AG04450 (cell line): ENCODE measurements at regions not wholly inside any gene's neighbourhood (a gene's known extent, or its start where the extent isn't known, plus 50 kb on each side); places are given as distances from the start of the nearest gene placed in this dataset.
"Not testable (repeated sequence)": the region's sequence is repeated elsewhere in the genome, so short reads cannot be mapped to it uniquely, and the experiment has no call there.

Experiments used
- CTCF ChIA-PET: fragments of 300-600, 350-600 bp; formaldehyde crosslinking; extraction: SDS; loops from one replicate; lab custom pipeline; 2022; ENCODE audit warnings: antibody characterized with exemption, inconsistent platforms; lab: Charles Lee
- POLR2A ChIA-PET: fragments of 350-600 bp; formaldehyde crosslinking; extraction: SDS; loops from one replicate; lab custom pipeline; 2021; ENCODE audit warnings: antibody characterized with exemption, inconsistent platforms; lab: Yijun Ruan, JAX
- DNase-seq: peaks from one replicate; pipeline ENCODE4 v3.0.0-alpha.2; 2011; ENCODE audit warnings: low read depth, low spot score
- H3K27ac ChIP-seq: one replicate; pipeline ENCODE4 v1.5.1; 2012; ENCODE audit warnings: low read depth, low read length, control low read depth
- H3K27me3 ChIP-seq: one replicate; pipeline ENCODE4 v1.6.0; 2012; ENCODE audit warnings: low read length; ENCODE audit not compliant: control insufficient read depth, insufficient read depth
- H3K4me3 ChIP-seq: 2 replicates; pipeline ENCODE4 v1.5.1; 2011; ENCODE audit warnings: mild to moderate bottlenecking, low read depth, low read length, control low read depth
- H3K9me3 ChIP-seq: 2 replicates; pipeline ENCODE4 v1.5.1; 2012; ENCODE audit warnings: low read length; ENCODE audit not compliant: control insufficient read depth, insufficient read depth
- CTCF ChIP-seq: IDR thresholded peaks from 2 replicates; pipeline ENCODE4 v1.5.1; 2011; ENCODE audit warnings: low read depth, low read length, control low read depth, inconsistent platforms

GRCh38 chr22:47512617-47513016 lies 750.2 kb downstream of the TBC1D22A start:
- Histone ChIP-seq H3K27me3 (no peaks in the 10 kb centered on the region), H3K4me3 (no peak overlapping the region), H3K27ac (no peak overlapping the region), H3K9me3 (peaks cover 15% of the 10 kb centered on the region)
- CTCF ChIA-PET: no interaction called here
- DNase-seq: no peak
- no peak for TF ChIP-seq CTCF
- POLR2A ChIA-PET: no interaction called here

DNA sequence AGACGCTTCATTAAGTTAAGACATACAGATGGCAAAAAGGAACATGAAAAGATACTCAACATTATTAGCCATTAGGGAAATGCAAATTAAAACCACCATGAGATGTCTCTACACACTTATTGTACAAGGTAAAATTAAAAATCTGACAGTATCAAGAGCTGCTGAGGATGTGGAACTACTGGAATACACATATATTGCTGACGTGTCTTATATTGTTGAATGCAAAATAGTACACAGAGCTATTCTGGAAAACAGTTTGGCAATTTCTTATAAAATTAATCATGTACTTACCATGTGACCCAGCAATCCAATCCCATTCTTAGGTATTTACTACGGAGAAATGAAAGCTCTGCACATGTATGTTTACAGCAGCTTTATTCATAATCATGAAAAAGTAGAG lies 742.5 kb downstream of the TBC1D22A start:
- no peak for TF ChIP-seq CTCF
- Histone ChIP-seq H3K9me3 (peaks cover 11% of the 10 kb centered on the region; the same call in 1 of the 2 replicates), H3K27me3 (no peaks in the 10 kb centered on the region), H3K27ac (no peak overlapping the region), H3K4me3 (no peak overlapping the region)
- ChIA-PET CTCF (no interaction called here), POLR2A (no interaction called here)
- DNase-seq: no peak

DNA sequence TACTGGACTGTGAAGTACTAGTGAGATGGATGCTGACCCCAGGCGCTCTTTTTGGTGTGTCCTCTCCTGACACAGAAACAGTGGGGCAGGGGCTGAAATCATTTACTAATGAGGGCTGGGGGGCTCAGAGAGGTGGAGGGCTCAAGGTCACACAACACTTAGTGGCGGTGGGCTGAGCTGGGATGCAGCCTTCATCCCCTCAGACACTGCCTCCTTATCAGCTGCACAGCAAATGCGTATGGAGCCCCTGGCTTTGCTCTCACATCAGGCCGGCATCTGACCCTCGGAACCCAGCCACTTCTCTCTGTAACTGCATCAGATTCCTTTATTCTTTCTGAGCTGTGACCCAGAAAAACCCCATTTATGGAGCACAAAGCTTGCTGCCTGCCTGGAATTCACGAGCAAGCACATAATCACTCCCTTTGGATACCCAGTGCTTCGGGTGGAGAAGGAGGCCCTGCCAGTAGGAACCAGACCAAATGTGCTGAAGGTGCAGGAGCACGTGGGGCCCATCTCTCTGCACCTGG lies 736.6 kb downstream of the TBC1D22A start:
- DNase-seq: no peak
- H3K4me3 ChIP-seq: no peak overlapping the region
- H3K9me3 ChIP-seq: peaks cover 19% of the 10 kb centered on the region
- POLR2A ChIA-PET: no interaction called here
- CTCF ChIA-PET: no interaction called here
- TF ChIP-seq CTCF: no peak
- no peaks in the 10 kb centered on the region for H3K27me3 ChIP-seq
- H3K27ac ChIP-seq: peak overlapping the region; percentile 0

GRCh38 chr22:47497666-47498065 lies 735.2 kb downstream of the TBC1D22A start:
- ChIA-PET CTCF (no interaction called here), POLR2A (no interaction called here)
- DNase-seq: no peak
- Histone ChIP-seq H3K9me3 (peaks cover 29% of the 10 kb centered on the region), H3K27me3 (no peaks in the 10 kb centered on the region), H3K4me3 (no peak overlapping the region), H3K27ac (no peak overlapping the region)
- no peak for TF ChIP-seq CTCF

- TF ChIP-seq CTCF: no peak
- peaks cover 30% of the 10 kb centered on the region for H3K9me3 ChIP-seq
- DNase-seq: no peak
- ChIA-PET POLR2A (no interaction called here), CTCF (no interaction called here)
- H3K4me3 ChIP-seq: no peak overlapping the region
- H3K27me3 ChIP-seq: no peaks in the 10 kb centered on the region
- no peak overlapping the region for H3K27ac ChIP-seq
Observed at GRCh38 chr22:47495110-47495509, 732.7 kb downstream of the TBC1D22A start.

- peaks cover 22% of the 10 kb centered on the region for H3K9me3 ChIP-seq
- POLR2A ChIA-PET, H3K27me3 ChIP-seq, H3K4me3 ChIP-seq, H3K27ac ChIP-seq, DNase-seq, CTCF ChIA-PET: not testable (repeated sequence)
Observed at GRCh38 chr22:47488131-47488530, 725.7 kb downstream of the TBC1D22A start.
